Upper lobe of left lung (tissue), 6 donors: ENCODE measurements at regions not wholly inside any gene's neighbourhood (a gene's known extent, or its start where the extent isn't known, plus 50 kb on each side); places are given as distances from the start of the nearest gene placed in this dataset.

ENCODE experiments used
- ATAC-seq, 2 donors: fragments of 200-7000 bp; cut with Tn5 transposase; one replicate each; pipeline ENCODE4 v1.9.1; 2022; ENCODE audit warnings: mild to moderate bottlenecking in 2 of 2, moderate library complexity in 2 of 2; ENCODE audit not compliant: low FRiP score in 2 of 2
- DNase-seq, 2 donors: peaks; one replicate each; pipeline ENCODE4 v3.0.0-alpha.2; 2019 to 2020
- H3K27ac ChIP-seq, 4 donors: fragments of 200-600 bp; sonication (generic); one replicate each; pipeline ENCODE4 v1.5.1; 2016 to 2019
- H3K27me3 ChIP-seq, 4 donors: fragments of 200-600 bp; sonication (generic); one replicate each; pipeline ENCODE4 v1.5.1; 2017 to 2019
- H3K36me3 ChIP-seq, 4 donors: fragments of 200-600 bp; sonication (generic); one replicate each; pipeline ENCODE4 v1.5.1; 2016 to 2019
- H3K4me1 ChIP-seq, 4 donors: fragments of 200-600 bp; sonication (generic); one replicate each; pipeline ENCODE4 v1.5.1; 2018 to 2019
- H3K4me3 ChIP-seq, 4 donors: fragments of 200-600 bp; sonication (generic); one replicate each; pipeline ENCODE4 v1.5.1; 2017 to 2019; ENCODE audit warnings: mild to moderate bottlenecking in 2 of 4, moderate library complexity in 1 of 4
- H3K9me3 ChIP-seq, 4 donors: fragments of 200-600 bp; sonication (generic); one replicate each; pipeline ENCODE4 v1.5.1; 2018 to 2019
- CTCF ChIP-seq, 6 experiments: fragments of 450-650 bp in 4 of 6; fragments of 200-600 bp in 2 of 6; sonication (generic) in 2 of 6; IDR thresholded peaks; one replicate each; pipeline ENCODE4 v1.5.1; 2016 to 2019; ENCODE audit warnings: antibody characterized with exemption in 6 of 6
- EP300 ChIP-seq, 4 donors: sonication (generic); formaldehyde crosslinking; IDR thresholded peaks; one replicate each; pipeline ENCODE4 v1.5.1; 2017; ENCODE audit warnings: antibody characterized with exemption in 4 of 4, control low read depth in 2 of 4
- POLR2A ChIP-seq, 4 donors: fragments of 450-650 bp; IDR thresholded peaks; one replicate each; pipeline ENCODE4 v1.5.1; 2016 to 2017; ENCODE audit warnings: antibody characterized with exemption in 4 of 4, mild to moderate bottlenecking in 2 of 4
- POLR2AphosphoS5 ChIP-seq, 2 donors: sonication (generic); formaldehyde crosslinking; IDR thresholded peaks; one replicate each; pipeline ENCODE4 v1.5.1; 2017; ENCODE audit warnings: antibody characterized with exemption in 2 of 2
- WGBS, 2 donors: methylation state at CpG; one replicate each; pipeline ENCODE4 v1.1.5; 2017 to 2018; 5-methylcytosine and 5-hydroxymethylcytosine counted together
- donor health status: DM: no; HTN: no; CAD: no; lungs with moderate emphysema.
- donor health status: DM: no; HTN: yes; CAD: no; lungs with severe emphysema.

- H3K36me3 ChIP-seq: no peaks in the 10 kb centered on the region
- no peaks in the 10 kb centered on the region for H3K27me3 ChIP-seq
These were observed 1166.4 kb downstream of the CDH12 start for GRCh38 chr5:21686706-21687105.

GRCh38 chr5:21685522-21685921, 1167.6 kb downstream of the CDH12 start:
- Histone ChIP-seq H3K4me3 (no peak overlapping the region), H3K9me3 (no peaks in the 10 kb centered on the region), H3K27me3 (no peaks in the 10 kb centered on the region), H3K4me1 (no peaks in the 10 kb centered on the region), H3K36me3 (no peaks in the 10 kb centered on the region), H3K27ac (no peak overlapping the region)
- ATAC-seq (no peak), DNase-seq (no peak)
- TF ChIP-seq CTCF (IDR thresholded peaks at IDR 0.05) (no peak), POLR2AphosphoS5 (IDR thresholded peaks at IDR 0.05) (no peak), EP300 (IDR thresholded peaks at IDR 0.05) (no peak), POLR2A (IDR thresholded peaks at IDR 0.05) (no peak)
- WGBS, 2 donors: 90 to 92% methylated on average over 4 of the region's 4 CpGs

More at GRCh38 chr5:21686706-21687105, 1166.4 kb downstream of the CDH12 start:
- Histone ChIP-seq H3K4me3 (no peak overlapping the region), H3K9me3 (no peaks in the 10 kb centered on the region), H3K27ac (no peak overlapping the region), H3K4me1 (no peaks in the 10 kb centered on the region)
- whole genome bisulfite sequencing, 2 donors: 81 to 86% methylated on average over 4 of the region's 4 CpGs
- no peak for DNase-seq
- no peak for TF ChIP-seq CTCF (IDR thresholded peaks at IDR 0.05)
- TF ChIP-seq POLR2AphosphoS5 (IDR thresholded peaks at IDR 0.05): no peak
- TF ChIP-seq POLR2A (IDR thresholded peaks at IDR 0.05): no peak
- no peak for TF ChIP-seq EP300 (IDR thresholded peaks at IDR 0.05)
- ATAC-seq: no peak

GRCh38 chr5:21684992-21685391, 1168.2 kb downstream of the CDH12 start:
- DNase-seq (no peak), ATAC-seq (no peak)
- Histone ChIP-seq H3K27ac (no peak overlapping the region), H3K4me1 (no peaks in the 10 kb centered on the region), H3K4me3 (no peak overlapping the region), H3K36me3 (no peaks in the 10 kb centered on the region), H3K27me3 (no peaks in the 10 kb centered on the region), H3K9me3 (no peaks in the 10 kb centered on the region)
- TF ChIP-seq EP300 (IDR thresholded peaks at IDR 0.05): no peak
- no peak for TF ChIP-seq CTCF (IDR thresholded peaks at IDR 0.05)
- 38 to 44% methylated on average over 1 of the region's 1 CpG for whole genome bisulfite sequencing, 2 donors

GRCh38 chr5:21681911-21682310, 1171.2 kb downstream of the CDH12 start:
- Histone ChIP-seq H3K27me3 (no peaks in the 10 kb centered on the region), H3K4me1 (no peaks in the 10 kb centered on the region), H3K4me3 (no peak overlapping the region), H3K9me3 (no peaks in the 10 kb centered on the region), H3K36me3 (no peaks in the 10 kb centered on the region), H3K27ac (no peak overlapping the region)
- DNase-seq (no peak), ATAC-seq (no peak)
- TF ChIP-seq EP300 (IDR thresholded peaks at IDR 0.05): no peak
- TF ChIP-seq CTCF (IDR thresholded peaks at IDR 0.05): no peak
- TF ChIP-seq POLR2A (IDR thresholded peaks at IDR 0.05): no peak
- no peak for TF ChIP-seq POLR2AphosphoS5 (IDR thresholded peaks at IDR 0.05)
- WGBS, 2 donors: 66 to 78% methylated on average over 2 of the region's 2 CpGs

GRCh38 chr5:21680641-21681040, 1172.5 kb downstream of the CDH12 start:
- 88 to 93% methylated on average over 2 of the region's 2 CpGs for WGBS, 2 donors
- H3K4me3 ChIP-seq: no peak overlapping the region
- H3K9me3 ChIP-seq: no peaks in the 10 kb centered on the region
- no peak for DNase-seq
- no peak for ATAC-seq
- H3K4me1 ChIP-seq: no peaks in the 10 kb centered on the region
- H3K36me3 ChIP-seq: no peaks in the 10 kb centered on the region
- no peak overlapping the region for H3K27ac ChIP-seq
- TF ChIP-seq POLR2AphosphoS5 (IDR thresholded peaks at IDR 0.05): no peak
- TF ChIP-seq EP300 (IDR thresholded peaks at IDR 0.05): no peak
- no peak for TF ChIP-seq CTCF (IDR thresholded peaks at IDR 0.05)
- no peak for TF ChIP-seq POLR2A (IDR thresholded peaks at IDR 0.05)
- no peaks in the 10 kb centered on the region for H3K27me3 ChIP-seq
